HG02763 (cell line): ENCODE measurements at regions not wholly inside any gene's neighbourhood (a gene's known extent, or its start where the extent isn't known, plus 50 kb on each side); places are given as distances from the start of the nearest gene placed in this dataset.

ENCODE experiments used
- ATAC-seq: cut with Tn5 transposase; IDR thresholded peaks from one replicate; pipeline ENCODE4 v1.9.1; 2021; ENCODE audit warnings: mild to moderate bottlenecking, moderate library complexity; ENCODE audit not compliant: unreplicated experiment

GRCh38 chr2:176639671-176640070 lies 370.4 kb downstream of the MTX2 start:
- ATAC-seq, result no peak

DNA sequence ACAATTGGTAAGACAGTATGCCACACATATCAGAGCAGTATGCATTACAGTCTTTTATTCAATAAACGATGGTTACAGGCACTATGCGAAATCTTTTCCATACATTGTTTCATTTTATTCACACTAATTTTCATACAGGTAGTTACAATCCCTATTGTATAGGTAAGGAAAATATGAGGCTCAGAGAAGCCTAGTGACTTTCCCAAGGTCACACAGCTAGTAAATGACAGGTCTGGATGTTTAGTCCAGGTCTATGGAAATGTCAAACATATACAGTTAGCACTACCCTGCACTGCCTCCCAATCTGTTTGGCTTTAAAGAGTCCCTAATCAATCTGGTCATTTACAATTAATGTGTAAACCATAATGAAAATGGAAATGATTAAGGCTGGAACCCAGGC lies 372.2 kb downstream of the MTX2 start:
- ATAC-seq, result no peak

GRCh38 chr2:176642074-176642473 lies 372.8 kb downstream of the MTX2 start:
- no peak for ATAC-seq

GRCh38 chr2:176643646-176644045 lies 374.4 kb downstream of the MTX2 start:
- ATAC-seq, result no peak

DNA sequence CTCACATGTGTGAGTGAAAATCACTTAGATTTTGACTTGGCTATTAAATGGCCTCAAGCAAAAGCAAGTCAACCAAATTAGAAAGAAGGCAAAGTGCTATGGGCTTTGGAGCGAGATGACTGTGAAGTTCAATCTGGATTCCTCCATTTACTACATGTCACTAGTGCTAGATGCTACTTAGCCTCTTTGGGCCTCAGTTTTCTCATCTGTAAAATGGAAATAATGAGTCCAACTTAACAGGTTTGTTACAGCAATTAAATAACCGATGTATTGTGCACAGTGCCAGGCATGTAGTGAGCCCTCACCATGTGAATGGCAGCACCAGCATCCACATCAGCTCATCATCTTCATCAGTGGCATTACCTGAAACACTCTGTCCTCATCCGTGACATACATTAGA lies 376.3 kb downstream of the MTX2 start:
- no peak for ATAC-seq

DNA sequence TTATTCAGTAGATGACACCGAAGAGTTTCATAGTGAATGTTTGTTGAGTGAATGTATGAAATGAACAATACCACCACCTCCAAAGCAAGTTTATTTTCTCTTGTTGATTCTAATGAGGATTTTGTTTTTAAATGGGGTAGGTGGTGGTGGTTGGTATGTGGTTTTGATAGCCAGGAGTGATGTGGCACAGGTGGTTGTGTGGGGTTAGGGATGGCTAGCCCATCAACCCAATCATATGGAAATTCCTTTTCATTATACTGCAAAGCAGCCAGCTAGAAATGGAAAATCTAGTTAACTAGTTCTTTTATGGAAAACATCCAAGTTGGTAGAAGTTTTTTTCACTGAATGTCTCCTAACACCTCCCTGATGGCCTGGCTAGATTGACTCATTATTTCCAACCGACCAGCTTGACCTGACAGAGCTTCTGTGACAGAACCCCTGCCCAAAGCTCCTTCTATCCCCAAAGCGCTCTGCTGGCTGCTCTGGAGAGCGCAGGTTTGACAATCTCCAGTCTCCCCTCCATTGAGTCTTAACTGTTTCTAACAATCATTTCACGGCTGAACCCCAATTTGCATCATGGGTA lies 376.9 kb downstream of the MTX2 start:
- ATAC-seq, result no peak

- no peak for ATAC-seq
Measured at GRCh38 chr2:176647325-176648165, 378.3 kb downstream of the MTX2 start.

- no peak for ATAC-seq
Measured at GRCh38 chr2:176648700-176649297, 379.6 kb downstream of the MTX2 start.

DNA sequence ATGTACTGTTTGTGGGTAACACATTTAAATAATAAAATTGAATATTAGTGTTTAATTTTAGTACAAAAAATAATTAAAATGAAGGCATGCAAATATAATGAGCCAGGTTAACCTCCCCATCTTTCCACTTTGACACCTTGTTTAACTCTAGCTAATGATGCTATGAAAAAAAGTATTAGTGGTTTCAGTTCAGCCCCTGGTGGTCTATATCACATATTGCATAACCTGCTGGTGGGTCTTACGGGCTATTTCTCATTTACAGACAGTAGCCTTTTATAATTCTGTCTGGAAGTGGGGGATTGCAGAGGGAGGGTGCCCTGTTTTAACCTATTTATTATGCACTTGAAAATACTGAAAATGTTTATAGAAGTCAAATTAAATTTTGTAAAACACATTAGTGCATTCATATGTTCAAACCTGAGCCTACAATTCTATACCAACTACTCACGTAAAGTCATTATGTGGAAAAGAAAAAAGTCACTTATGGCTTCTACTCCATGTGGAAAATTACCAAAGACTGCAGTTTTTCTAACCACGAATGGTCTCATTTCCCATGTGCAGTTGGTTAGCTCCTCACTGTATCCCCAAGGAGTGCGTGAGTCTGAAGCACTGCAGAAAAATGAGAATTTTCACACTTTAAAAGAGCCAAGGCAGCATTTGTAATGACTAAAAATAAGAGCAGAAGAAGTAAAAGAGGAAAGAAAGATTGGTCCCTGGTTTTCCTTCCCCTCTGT lies 381.0 kb downstream of the MTX2 start:
- ATAC-seq, result no peak

GRCh38 chr2:176650838-176651555 lies 381.8 kb downstream of the MTX2 start:
- no peak for ATAC-seq

- peak; percentile 58 for ATAC-seq
Measured at GRCh38 chr2:176652300-176653182, 383.3 kb downstream of the MTX2 start.

DNA sequence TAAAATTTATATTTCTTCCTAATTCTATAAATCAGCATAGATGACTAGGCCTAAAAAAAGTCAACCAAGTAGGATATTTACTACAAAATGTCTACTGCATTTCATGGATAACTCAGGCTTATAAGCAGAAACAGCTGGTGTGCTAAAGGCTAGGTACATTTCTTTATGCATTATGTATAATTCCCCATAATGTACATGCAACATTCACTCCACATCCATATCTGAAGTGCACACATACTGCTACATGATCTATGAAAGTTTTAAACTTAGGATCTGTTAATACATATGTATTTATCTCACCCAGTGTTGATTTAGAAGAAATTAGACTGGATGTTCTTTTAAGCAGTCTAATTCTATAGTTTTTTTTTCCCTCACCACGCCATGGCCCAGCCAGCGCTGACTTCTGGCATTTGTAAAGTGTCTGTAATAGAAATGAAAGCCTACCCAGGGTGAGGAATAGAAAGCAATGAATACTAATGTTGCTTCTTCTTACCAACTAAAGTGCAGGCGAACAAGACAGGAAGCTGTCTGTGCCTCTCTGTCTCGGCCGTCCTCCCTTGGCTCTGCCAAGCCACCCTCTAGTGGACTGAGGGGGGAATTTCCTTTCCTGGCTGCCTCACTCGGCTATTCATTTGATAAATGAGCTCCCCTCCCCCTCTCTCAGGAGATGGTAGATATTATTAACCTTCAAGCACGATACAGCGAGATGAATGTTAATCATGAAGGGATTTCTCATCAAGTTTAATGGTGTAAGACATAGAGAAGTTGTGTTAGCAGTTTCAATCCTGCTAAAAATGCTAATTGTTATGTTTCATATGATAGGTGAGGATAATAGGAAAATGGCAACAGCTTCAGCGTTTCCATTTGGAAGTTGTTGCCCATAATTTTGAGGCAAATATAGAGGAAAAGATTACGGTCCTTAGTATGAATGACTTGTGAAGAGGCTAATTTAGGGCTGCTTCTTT lies 384.5 kb downstream of the MTX2 start:
- ATAC-seq, result no peak

DNA sequence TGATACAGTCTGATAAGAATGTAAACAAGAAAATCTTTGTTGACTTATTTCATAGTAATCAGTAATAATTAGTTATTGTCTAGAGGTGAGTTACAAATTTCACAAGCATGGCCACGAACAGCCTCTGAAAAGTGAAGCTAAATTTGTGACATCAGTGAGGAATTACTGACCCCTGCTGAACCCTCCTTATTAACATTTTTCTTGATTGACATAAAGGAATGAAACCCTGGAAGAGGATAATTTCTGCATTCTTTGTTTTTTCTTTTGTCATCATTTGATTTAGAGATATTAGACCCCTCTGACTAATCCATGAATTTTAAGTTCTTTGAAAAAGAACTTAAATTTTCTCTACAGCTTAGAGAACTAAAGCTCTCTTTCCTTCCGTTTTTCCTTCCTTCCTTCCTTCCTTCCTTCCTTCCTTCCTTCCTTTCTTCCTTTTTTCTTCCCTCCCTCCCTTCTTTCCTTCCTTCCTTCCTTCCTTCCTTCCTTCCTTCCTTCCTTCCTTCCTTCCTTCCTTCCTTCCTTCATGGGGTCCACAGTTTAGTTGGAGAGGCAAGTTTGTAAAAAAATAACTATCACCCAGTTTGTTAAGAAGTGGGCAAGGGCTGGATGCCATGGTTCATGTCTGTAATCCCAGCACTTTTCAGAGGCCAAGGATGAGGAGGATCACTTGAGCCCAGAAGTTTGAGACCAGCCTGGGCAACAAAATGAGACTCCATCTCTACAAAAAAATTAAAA lies 387.0 kb downstream of the MTX2 start:
- ATAC-seq, result no peak

DNA sequence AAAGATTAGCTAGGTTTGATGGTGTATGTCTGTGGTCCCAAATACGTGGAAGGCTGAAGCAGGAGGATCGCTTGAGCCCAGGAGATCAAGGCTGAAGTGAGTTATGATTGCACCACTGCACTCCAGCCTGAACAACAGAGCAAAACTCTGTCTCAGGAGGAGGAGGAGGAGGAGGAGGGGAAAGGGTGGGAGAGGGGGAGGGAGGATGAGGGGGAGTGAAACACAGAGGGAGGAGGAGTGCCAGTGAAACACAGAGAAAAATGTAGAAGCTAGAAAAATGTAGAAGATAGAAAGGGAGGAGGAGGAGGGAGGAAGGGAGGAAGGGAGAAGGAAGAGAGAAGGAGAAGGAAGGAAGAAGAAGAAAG lies 387.5 kb downstream of the MTX2 start:
- no peak for ATAC-seq

DNA sequence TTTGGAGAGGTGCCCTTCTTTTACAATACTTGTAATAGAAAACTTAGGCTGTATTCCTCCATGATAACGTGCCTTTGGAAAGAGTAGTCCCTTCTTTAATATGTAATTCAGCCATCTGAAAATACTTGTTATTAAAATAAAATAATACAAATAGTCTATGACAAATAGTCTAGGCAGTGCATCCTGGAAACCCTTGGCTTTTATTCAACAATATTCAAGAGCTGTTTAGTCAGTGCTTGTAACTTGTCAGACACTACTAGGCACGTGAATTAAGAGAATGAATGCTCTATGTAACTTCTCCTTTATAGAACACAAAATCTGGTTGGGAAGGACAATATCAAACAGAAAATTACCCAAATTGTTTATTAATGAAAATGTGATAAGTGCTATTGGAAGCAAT lies 388.2 kb downstream of the MTX2 start:
- ATAC-seq, result no peak

DNA sequence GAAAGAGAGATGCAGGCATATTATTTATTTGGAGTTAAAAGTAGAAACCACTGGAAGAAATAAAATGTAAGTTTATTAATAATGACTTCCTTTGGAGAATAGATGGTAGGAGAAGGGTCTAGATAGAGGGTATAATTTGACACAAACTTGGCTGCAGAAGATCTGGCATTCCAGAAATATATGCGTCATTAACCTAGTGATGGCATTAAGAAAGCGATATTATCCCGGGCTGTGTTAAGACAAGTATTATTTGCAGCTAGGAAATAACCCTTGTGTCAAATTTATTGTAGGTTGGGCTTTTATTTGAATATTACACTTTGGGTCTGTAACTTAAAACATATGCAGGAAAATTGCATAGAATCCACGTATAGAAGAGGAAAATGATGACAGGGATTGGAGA lies 389.5 kb downstream of the MTX2 start:
- no peak for ATAC-seq

GRCh38 chr2:176662753-176663152 lies 393.5 kb downstream of the MTX2 start:
- no peak for ATAC-seq

DNA sequence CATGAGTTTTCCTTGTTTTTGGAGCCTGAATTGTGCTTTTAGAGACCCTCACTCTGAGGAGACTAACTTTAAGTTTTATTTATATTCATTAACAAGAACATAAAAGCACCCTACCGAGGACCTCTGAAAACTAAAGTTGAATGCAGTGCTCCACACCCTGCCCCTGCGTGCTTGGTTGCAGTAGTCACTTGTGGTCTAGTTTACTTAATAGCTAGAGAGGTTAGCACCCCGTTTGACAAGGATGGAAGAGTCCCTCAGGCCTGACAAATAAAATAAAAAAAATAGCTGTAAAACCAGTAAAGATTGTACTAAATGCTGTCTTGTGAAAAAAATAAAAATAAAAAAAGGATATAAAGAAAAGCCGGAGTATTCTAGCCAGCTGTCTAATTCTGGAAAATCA lies 395.2 kb downstream of the MTX2 start:
- no peak for ATAC-seq
